GM12891 (cell line): ENCODE measurements at regions not wholly inside any gene's neighbourhood (a gene's known extent, or its start where the extent isn't known, plus 50 kb on each side); places are given as distances from the start of the nearest gene placed in this dataset.

Experiments
- POLR2A ChIP-seq: IDR thresholded peaks from 2 replicates; pipeline ENCODE4 v1.6.1; 2011; ENCODE audit warnings: low read depth, low read length, control low read depth
- POLR2AphosphoS5 ChIP-seq: IDR thresholded peaks from 2 replicates; pipeline ENCODE4 v1.6.1; 2011; ENCODE audit warnings: low read depth, low read length, control low read depth
- POU2F2 ChIP-seq: IDR thresholded peaks from 2 replicates; pipeline ENCODE4 v1.6.1; 2011; ENCODE audit warnings: low read depth, mild to moderate bottlenecking, control low read depth, low read length, moderate library complexity
- SPI1 ChIP-seq: IDR thresholded peaks from 2 replicates; pipeline ENCODE4 v1.6.1; 2011; ENCODE audit warnings: low read depth, low read length, control low read depth
- TAF1 ChIP-seq: IDR thresholded peaks from 2 replicates; pipeline ENCODE4 v1.6.1; 2011; ENCODE audit warnings: low read depth, low read length, control low read depth

- TF ChIP-seq POLR2A, result no peak
- TF ChIP-seq POLR2AphosphoS5, result no peak
- no peak for TF ChIP-seq TAF1
- no peak for TF ChIP-seq SPI1
- TF ChIP-seq POU2F2, result no peak
Measured at GRCh38 chr7:68853254-68853653, 745.0 kb upstream of the AUTS2 start.
